HG02884 (cell line): ENCODE measurements at regions not wholly inside any gene's neighbourhood (a gene's known extent, or its start where the extent isn't known, plus 50 kb on each side); places are given as distances from the start of the nearest gene placed in this dataset.
"Not testable (repeated sequence)": the region's sequence is repeated elsewhere in the genome, so short reads cannot be mapped to it uniquely, and the experiment has no call there.

ENCODE experiments used
- ATAC-seq: cut with Tn5 transposase; IDR thresholded peaks from one replicate; pipeline ENCODE4 v1.9.1; 2021; ENCODE audit warnings: mild to moderate bottlenecking, moderate library complexity; ENCODE audit not compliant: unreplicated experiment

- ATAC-seq: no peak
Measured at GRCh38 chr9:74403581-74403980, 93.6 kb upstream of the RORB start.

DNA sequence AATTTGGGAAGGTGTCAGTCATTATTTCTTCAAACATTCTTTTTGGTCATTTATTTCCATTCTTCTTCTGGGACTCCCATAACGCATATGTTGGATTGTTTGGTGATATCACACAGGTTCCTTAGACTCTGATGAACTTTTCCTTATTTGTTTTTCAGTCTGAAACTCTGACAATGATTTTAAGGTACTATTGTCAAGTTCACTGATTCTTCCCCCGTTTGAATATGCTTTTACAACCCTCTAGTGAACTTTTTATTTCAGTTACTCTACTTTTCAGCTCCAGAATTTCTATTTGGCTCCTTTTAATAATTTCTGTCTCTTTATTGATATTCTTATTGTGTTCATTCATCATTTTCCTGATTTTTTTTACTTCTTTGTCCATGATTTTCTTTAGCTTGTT lies 92.5 kb upstream of the RORB start:
- no peak for ATAC-seq

DNA sequence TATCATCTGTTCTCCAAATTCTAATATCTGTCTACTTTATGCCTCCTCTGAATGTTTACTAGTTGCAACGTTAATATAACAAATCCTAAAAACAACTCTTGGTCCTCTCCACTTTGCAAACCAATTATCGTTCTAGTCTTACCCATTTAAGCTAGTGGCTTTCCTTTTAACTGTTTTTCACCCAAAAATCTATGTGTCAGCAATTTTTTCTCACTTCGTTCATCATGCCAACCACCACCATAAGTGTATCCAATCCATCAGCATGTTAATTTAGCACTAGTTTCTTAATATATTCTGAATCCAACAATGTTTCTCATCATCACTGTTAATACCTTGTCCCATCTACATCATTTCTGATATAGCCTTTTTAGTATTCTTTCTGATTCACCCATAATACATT lies 90.0 kb upstream of the RORB start:
- no peak for ATAC-seq

- ATAC-seq: no peak
Measured at GRCh38 chr9:74412236-74412979, 84.7 kb upstream of the RORB start.

GRCh38 chr9:74413876-74414275 lies 83.3 kb upstream of the RORB start:
- no peak for ATAC-seq

DNA sequence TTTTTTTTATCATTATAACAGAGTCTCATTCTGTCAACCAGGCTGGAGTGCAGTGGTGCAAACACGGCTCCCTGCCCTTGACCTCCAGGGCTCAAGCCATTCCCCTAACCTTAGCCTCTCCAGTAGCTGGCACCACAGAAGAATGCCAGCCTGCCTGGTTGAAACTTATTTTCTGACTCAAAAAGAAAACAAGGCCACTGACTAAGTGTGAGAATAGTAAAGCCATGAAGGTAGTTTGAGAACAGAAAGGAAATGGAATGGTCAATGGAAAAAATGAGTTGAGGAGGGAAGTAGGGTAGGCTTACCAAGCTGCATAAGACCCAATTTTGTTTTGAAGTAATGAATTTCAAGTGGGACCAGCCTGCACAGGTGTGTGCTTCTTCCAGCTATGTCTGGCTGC lies 82.8 kb upstream of the RORB start:
- ATAC-seq: no peak

DNA sequence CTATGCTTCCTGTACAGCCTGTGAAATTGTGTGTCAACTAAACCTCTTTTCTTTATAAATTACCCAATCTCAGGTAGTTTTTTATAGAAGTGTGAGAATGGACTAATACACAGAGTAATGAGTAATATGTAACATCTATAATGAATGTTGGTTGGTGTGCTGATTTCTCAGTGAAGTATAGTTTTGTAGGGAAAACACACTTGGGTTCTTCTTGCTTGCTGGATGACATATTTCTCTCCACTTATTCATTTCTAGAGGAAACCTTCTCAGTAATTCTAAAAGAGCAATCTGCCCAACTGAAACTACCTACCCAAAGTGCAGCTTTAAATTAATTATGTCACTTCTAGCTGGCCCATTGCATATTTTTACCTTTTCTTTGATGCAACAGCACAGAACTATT lies 81.1 kb upstream of the RORB start:
- no peak for ATAC-seq

- ATAC-seq: not testable (repeated sequence)
Measured at GRCh38 chr9:74424488-74424887, 72.6 kb upstream of the RORB start.

- no peak for ATAC-seq
Measured at GRCh38 chr9:74431467-74431866, 65.7 kb upstream of the RORB start.

DNA sequence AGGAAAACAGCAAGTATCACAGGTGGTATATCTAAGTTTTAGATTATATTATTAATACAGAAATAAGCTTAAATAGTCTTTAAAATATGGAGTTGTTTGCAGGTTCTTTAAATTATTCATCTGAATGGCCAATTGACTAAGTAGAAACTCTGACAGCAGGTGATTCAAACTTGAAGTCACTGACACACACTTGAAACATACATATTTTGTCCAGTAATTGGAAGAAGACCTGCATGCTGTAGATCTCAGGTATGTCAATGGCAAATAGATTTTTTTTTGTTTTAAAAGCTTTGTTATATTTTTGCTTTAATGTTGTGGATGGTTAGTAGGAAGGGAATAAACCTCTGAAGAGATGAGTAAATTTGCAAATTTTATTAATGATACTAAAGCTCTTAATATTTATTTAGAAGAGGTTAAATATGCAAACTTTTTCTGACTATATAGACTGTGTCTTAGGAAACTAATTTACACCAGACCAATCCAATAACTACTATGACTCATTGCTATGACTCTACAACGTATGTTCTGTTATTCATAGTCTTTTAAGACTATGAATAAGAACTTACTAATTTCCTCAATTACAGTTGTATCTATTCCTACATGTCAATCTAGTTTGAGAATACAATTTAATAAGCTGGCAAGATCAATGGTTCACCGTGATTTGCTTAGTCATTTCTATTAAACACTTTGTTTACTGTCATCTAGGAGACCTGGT lies 53.9 kb upstream of the RORB start:
- no peak for ATAC-seq

GRCh38 chr9:74444369-74444768 lies 52.8 kb upstream of the RORB start:
- ATAC-seq: no peak
